ENCODE measurements at regions not wholly inside any gene's neighbourhood (a gene's known extent, or its start where the extent isn't known, plus 50 kb on each side); places are given as distances from the start of the nearest gene placed in this dataset.
"Not testable (repeated sequence)": the region's sequence is repeated elsewhere in the genome, so short reads cannot be mapped to it uniquely, and the experiment has no call there.

- DNase-seq (ENCODE audit: low spot score); H3K36me3 Mint-ChIP-seq (ENCODE audit: low read depth); H3K27me3 Mint-ChIP-seq (ENCODE audit: low read depth); H3K9me3 Mint-ChIP-seq (ENCODE audit: low read depth); H3K4me3 Mint-ChIP-seq (ENCODE audit: unreplicated experiment); H3K27ac Mint-ChIP-seq (ENCODE audit: unreplicated experiment); H3K4me1 Mint-ChIP-seq (ENCODE audit: low read depth): not testable (repeated sequence)
These were observed 454.3 kb upstream of the SLITRK6 start for GRCh38 chr13:86253497-86253896.

GRCh38 chr13:86255820-86256219 is 456.6 kb upstream of the SLITRK6 start:
- not testable (repeated sequence) for H3K9me3 Mint-ChIP-seq (ENCODE audit: low read depth); H3K27me3 Mint-ChIP-seq (ENCODE audit: low read depth); H3K4me3 Mint-ChIP-seq (ENCODE audit: unreplicated experiment); DNase-seq (ENCODE audit: low spot score); H3K27ac Mint-ChIP-seq (ENCODE audit: unreplicated experiment); H3K36me3 Mint-ChIP-seq (ENCODE audit: low read depth); H3K4me1 Mint-ChIP-seq (ENCODE audit: low read depth)

DNA sequence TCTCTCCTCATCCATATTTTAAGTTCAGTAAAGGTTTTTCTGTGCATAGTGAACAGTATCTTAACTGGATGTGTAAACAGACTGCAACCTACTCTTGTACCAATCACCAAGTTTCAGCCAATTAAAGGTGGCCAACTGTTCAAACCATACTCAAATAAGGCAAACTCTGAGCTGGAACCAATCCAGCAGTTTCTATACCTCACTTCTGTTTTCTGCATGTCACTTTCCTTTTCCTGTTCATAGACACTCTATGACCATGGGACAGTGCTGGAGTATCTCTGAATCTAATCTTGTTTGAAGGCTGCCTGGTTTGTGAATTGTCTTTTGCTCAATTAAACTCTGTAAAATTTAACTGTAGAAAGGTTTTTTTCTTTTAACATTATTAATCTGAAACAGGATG is 470.3 kb upstream of the SLITRK6 start:
- H3K27ac Mint-ChIP-seq (ENCODE audit: unreplicated experiment), result no peak overlapping the region
- H3K4me3 Mint-ChIP-seq (ENCODE audit: unreplicated experiment), result no peak overlapping the region
- no peaks in the 10 kb centered on the region for H3K27me3 Mint-ChIP-seq (ENCODE audit: low read depth)

GRCh38 chr13:86282442-86282841 is 483.2 kb upstream of the SLITRK6 start:
- no peak for DNase-seq (ENCODE audit: low spot score)
- H3K9me3 Mint-ChIP-seq (ENCODE audit: low read depth), result no peaks in the 10 kb centered on the region
- H3K27me3 Mint-ChIP-seq (ENCODE audit: low read depth), result peaks cover 2% of the 10 kb centered on the region
- H3K27ac Mint-ChIP-seq (ENCODE audit: unreplicated experiment), result no peak overlapping the region
- no peaks in the 10 kb centered on the region for H3K4me1 Mint-ChIP-seq (ENCODE audit: low read depth)
- no peak overlapping the region for H3K4me3 Mint-ChIP-seq (ENCODE audit: unreplicated experiment)
- no peaks in the 10 kb centered on the region for H3K36me3 Mint-ChIP-seq (ENCODE audit: low read depth)
- no peak for TF ChIP-seq CTCF (IDR thresholded peaks at IDR 0.05)

More for the DNA sequence above, 470.3 kb upstream of the SLITRK6 start:
- H3K36me3 Mint-ChIP-seq (ENCODE audit: low read depth), result no peaks in the 10 kb centered on the region
- DNase-seq (ENCODE audit: low spot score), result no peak
- H3K4me1 Mint-ChIP-seq (ENCODE audit: low read depth), result no peaks in the 10 kb centered on the region
- no peaks in the 10 kb centered on the region for H3K9me3 Mint-ChIP-seq (ENCODE audit: low read depth)
- TF ChIP-seq CTCF (IDR thresholded peaks at IDR 0.05), result no peak

DNA sequence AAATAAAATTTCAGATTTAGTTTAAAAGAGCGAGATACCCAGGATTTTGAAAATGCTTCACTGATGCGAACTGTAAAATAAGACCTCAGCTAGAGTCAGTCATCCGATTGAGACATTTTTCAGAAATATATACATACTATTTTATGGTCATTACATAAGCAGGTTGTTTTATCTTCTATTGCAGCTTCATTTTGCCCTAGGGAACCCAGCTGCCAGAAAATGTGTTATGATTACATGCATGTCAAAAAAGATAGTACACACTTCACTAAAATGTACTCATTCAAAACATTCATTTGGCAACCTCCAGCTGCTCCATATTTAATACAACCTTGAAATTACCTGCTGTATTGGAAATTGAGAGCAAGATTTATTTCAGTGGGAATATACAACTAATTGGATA is 483.8 kb upstream of the SLITRK6 start:
- no peaks in the 10 kb centered on the region for H3K4me1 Mint-ChIP-seq (ENCODE audit: low read depth)
- H3K9me3 Mint-ChIP-seq (ENCODE audit: low read depth), result no peaks in the 10 kb centered on the region
- no peak for TF ChIP-seq CTCF (IDR thresholded peaks at IDR 0.05)
- peaks cover 2% of the 10 kb centered on the region for H3K27me3 Mint-ChIP-seq (ENCODE audit: low read depth)
- no peak for DNase-seq (ENCODE audit: low spot score)
- no peak overlapping the region for H3K27ac Mint-ChIP-seq (ENCODE audit: unreplicated experiment)
- no peak overlapping the region for H3K4me3 Mint-ChIP-seq (ENCODE audit: unreplicated experiment)
- H3K36me3 Mint-ChIP-seq (ENCODE audit: low read depth), result no peaks in the 10 kb centered on the region

GRCh38 chr13:86298725-86299124 is 499.5 kb upstream of the SLITRK6 start:
- H3K36me3 Mint-ChIP-seq (ENCODE audit: low read depth), result no peaks in the 10 kb centered on the region

More at GRCh38 chr13:86298725-86299124, 499.5 kb upstream of the SLITRK6 start:
- Mint-ChIP-seq H3K9me3 (ENCODE audit: low read depth) (no peaks in the 10 kb centered on the region), H3K27ac (ENCODE audit: unreplicated experiment) (no peak overlapping the region), H3K4me1 (ENCODE audit: low read depth) (no peaks in the 10 kb centered on the region), H3K27me3 (ENCODE audit: low read depth) (peaks cover 4% of the 10 kb centered on the region), H3K4me3 (ENCODE audit: unreplicated experiment) (no peak overlapping the region)
- no peak for DNase-seq (ENCODE audit: low spot score)
- TF ChIP-seq CTCF (IDR thresholded peaks at IDR 0.05), result no peak

All from chondrocyte (in vitro differentiated cells).